ENCODE measurements at regions not wholly inside any gene's neighbourhood (a gene's known extent, or its start where the extent isn't known, plus 50 kb on each side); places are given as distances from the start of the nearest gene placed in this dataset.
A peak's percentile ranks its signal among the peaks of the same experiment; 100 is the strongest.
"Not testable (repeated sequence)": the region's sequence is repeated elsewhere in the genome, so short reads cannot be mapped to it uniquely, and the experiment has no call there.

DNA sequence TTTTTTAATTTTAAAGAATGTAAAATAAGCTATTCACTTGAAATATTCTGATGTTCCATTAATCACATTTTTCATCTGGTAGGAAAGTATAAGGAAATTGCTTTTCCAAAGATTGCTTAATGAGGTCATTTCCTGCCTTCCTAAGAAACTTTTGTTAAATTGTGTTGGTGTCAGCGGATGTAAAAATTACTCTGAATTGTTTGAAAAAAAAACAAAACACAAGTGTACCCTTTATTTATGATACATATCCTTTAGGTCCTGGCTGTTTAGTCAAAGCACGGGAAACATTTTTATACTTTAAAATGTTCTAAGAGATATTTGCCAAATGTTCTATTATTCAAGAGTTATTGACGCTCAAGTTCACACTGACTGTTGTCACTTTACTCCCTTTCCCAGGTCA is 1357.4 kb upstream of the GOT2 start:
- no peak for DNase-seq

DNA sequence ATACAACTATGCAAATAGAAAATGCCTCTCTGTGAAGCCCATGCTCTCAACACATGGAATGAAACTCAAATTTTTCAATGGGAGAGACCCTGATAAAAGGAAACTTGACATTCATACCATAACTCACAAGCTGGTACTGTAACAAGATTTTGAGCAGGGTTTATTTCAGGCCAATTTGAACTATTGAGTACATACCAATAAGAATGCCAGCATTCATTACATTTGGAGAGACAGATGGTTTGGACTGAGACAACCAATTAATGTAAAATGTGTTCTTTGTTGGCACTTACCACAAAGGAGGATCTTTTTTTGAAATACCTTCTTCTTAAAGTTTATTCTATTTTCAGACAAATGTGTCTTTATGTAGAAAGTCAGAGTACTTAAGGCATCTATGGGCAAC is 1357.0 kb upstream of the GOT2 start:
- no peak for DNase-seq

DNA sequence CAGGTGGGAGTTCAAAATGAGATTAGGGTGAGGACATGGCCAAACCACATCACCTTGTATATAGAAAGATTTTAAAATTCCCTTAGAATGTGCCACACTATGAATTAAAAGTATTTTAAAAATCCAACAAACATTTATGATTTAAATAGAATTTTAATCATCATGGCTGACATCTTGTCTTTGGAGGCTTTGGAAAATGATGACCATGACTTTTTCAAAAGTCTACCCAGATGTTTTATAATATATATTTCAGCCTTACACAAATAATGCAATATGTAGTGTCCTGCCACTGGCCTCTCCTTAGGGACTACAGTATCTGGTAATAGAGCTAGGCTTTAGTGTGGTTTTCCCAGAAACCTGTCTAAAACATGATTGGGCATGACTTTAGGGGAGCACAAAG is 1353.4 kb upstream of the GOT2 start:
- DNase-seq: no peak

GRCh38 chr16:60078819-60079218 is 1344.7 kb upstream of the GOT2 start:
- not testable (repeated sequence) for DNase-seq

- peak; percentile 30 to 70 (median 46) for DNase-seq
Measured at GRCh38 chr16:60077861-60078260, 1343.7 kb upstream of the GOT2 start.

- no peak for DNase-seq
Measured at GRCh38 chr16:60074378-60074777, 1340.3 kb upstream of the GOT2 start.

- DNase-seq: no peak
Measured at GRCh38 chr16:60073376-60073775, 1339.3 kb upstream of the GOT2 start.

- no peak for DNase-seq
Measured at GRCh38 chr16:60064026-60064425, 1329.9 kb upstream of the GOT2 start.

DNA sequence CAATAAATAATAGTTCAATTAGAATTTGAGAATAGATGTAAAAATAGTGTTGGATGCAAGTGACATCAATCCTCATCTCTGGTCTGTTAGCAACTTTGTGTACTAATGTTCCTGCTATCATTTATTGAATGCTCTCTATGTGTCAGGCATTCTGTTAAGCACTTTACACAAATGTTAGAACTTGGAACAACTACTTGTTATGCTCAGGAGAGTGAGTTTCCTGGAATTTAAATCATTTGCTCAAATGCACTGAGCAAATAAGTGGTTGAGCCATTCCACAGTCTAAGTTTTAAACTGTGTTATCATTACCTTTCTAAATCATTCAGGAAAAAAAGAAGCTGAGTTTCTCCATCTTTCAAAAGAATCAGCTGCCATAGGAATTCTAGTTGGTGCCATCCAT is 1327.3 kb upstream of the GOT2 start:
- DNase-seq: no peak

GRCh38 chr16:60060731-60061130 is 1326.6 kb upstream of the GOT2 start:
- DNase-seq: peak; percentile 5 to 48 (median 30)

DNA sequence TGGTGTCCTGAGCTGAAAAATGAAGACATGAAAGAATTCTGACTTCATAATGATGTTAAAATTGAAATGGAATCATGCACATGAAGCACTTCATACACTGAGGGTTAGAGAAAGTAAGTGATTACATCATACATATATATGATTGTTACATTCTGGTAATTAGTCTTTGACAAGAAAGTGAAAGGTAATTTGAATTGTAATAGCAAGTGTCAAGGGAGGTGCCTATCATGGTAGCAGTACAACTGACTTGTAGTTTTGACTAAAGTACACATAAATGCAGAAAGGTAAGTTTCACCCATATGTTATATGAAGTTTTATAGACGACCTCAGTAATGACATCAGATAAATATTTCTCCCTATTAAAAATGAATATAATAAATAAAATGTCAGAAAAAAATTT is 1325.0 kb upstream of the GOT2 start:
- no peak for DNase-seq

- no peak for DNase-seq
Measured at GRCh38 chr16:60041671-60042070, 1307.6 kb upstream of the GOT2 start.

DNA sequence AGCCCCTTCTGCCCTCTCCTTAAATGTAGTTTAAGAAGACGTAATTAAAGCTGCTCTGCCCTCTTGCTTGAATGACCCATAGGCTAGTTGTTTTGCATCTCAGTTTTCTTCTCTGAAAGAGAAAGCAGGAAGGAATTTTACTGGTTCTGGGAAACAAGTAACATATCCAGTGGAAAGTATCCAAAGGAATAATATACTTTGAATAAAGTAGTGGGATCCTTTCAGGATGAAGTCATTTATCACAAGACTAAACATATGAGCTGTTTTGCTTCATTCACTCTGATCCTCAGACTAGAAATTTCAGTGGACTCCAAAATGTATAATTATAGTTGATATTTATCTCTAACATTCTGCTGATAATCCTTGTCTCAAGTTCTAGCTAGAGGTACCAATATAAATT is 1297.6 kb upstream of the GOT2 start:
- DNase-seq: no peak

DNA sequence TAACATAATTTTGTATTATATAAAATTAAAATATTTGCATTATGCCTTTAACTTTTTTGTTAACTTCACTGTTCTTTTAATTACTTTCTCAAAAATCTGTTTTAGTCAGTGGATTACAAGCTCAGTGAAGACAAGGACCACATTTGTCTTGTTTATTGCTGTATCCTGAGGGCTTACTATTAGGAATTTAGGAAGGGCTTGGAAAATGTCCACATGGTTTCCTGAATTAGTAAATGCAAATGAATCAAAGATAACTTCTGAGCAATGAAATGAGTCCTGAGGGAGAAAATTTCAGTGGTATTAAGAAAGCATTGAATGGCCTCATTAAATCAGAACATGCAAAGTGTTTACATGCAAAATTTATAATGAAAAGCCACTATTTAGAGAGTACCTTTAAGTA is 1293.2 kb upstream of the GOT2 start:
- no peak for DNase-seq

- DNase-seq: no peak
Measured at GRCh38 chr16:60013076-60013475, 1279.0 kb upstream of the GOT2 start.

GRCh38 chr16:60001523-60001922 is 1267.4 kb upstream of the GOT2 start:
- DNase-seq: no peak

GRCh38 chr16:59997706-59998105 is 1263.6 kb upstream of the GOT2 start:
- no peak for DNase-seq

GRCh38 chr16:59993101-59993500 is 1259.0 kb upstream of the GOT2 start:
- no peak for DNase-seq

- DNase-seq: no peak
Measured at GRCh38 chr16:59991171-59991570, 1257.1 kb upstream of the GOT2 start.

DNA sequence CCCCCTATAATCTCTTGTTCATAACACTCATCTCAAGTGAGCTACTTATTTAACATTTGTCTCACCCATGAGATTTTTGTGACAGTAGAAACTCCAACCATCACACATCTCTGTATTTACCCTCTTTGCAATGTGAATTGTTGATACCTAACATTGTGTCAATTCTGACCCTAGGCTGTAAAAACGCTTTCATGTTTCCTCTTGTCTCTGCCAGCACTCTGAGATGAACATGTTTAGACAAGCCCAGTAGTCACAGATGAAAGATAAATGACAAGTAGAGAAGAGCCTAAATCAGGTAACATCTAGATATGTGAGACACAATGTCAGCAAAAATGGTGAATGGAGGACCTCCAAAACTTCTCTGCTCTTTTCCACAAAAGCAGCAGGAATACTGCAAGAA is 1254.5 kb upstream of the GOT2 start:
- no peak for DNase-seq

DNA sequence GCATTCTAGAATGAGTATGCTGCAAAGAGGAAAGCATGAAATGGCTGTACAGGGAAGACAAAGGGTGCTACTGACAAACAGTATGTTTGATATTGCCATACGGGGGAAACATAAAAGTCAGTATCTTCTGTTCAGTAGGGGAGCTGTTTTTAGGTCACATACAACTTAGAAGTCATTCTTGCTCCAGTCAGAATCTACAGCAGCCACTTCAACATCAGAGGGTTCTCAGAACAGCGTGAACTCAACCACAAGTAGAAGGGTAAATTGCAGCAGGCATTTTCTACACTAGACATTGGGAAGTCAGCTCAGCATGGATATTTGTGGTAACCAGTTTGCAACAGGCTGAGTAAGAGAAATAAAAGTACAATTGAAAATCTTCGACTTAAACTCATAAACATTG is 1241.8 kb upstream of the GOT2 start:
- no peak for DNase-seq

- no peak for DNase-seq
Measured at GRCh38 chr16:59973966-59974365, 1239.8 kb upstream of the GOT2 start.

GRCh38 chr16:59971264-59971663 is 1237.1 kb upstream of the GOT2 start:
- no peak for DNase-seq

DNA sequence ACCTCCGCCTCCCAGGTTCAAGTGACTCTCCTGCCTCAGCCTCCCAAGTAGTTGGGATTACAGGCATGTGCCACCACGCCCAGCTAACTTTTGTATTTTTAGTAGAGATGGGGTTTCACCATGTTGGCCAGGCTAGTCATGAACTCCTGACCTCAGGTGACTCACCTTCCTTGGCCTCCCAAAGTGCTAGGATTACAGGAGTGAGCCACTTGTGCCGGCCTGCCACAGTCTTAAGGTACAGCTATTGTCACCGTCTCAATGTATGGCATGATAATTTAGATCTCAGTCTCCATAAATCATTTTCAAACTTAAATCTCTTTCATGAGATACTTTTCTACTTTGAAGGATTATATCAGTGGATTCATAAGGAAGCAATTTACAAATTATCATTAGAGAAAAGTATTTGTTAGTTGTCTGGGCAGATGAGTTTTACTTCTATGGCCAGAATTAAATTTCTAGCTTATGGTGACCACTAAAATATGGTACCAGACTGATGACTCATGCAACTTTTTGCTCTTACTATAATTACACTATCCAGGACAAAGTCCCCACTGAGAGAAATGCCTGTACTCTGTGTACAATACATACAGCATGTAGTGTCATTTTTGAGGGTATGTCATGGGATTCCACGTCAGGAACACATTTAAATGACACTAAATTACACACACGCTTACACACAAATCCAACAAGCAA is 1230.3 kb upstream of the GOT2 start:
- no peak for DNase-seq

DNA sequence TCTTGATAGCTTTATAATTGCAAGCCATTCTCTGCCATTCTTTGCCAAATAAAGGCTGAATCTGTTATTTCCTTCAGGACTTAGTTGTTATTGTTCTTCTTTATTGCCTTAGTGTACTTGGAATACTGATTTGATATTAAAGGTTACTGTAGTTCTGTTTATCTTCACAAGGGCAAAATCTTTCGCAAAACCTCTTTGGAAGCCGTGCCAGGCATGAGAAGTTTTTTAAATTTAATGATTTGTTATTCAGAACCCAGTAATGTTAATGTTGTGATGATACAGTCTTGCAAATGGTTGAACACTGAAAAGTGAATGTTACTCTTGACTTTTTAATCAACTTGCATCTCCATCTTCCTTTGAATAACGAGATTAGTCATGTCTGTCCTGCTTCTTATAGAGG is 1225.2 kb upstream of the GOT2 start:
- DNase-seq: no peak
